Karpas-422 (cell line): ENCODE measurements at regions not wholly inside any gene's neighbourhood (a gene's known extent, or its start where the extent isn't known, plus 50 kb on each side); places are given as distances from the start of the nearest gene placed in this dataset.
"Not testable (repeated sequence)": the region's sequence is repeated elsewhere in the genome, so short reads cannot be mapped to it uniquely, and the experiment has no call there.

Source experiments
- DNase-seq: peaks from one replicate; pipeline ENCODE4 v3.0.0-alpha.2; 2015
- H2AFZ ChIP-seq: fragments of 200-600 bp; sonication (generic); 2 replicates; pipeline ENCODE4 v1.6.1; 2014; ENCODE audit warnings: antibody characterized with exemption, low read length, mixed read lengths
- H3K27ac ChIP-seq: fragments of 200-600 bp; sonication (generic); 2 replicates; pipeline ENCODE4 v1.5.1; 2014; ENCODE audit warnings: mild to moderate bottlenecking, low read length, moderate library complexity
- H3K27me3 ChIP-seq: fragments of 200-600 bp; sonication (generic); 2 replicates; pipeline ENCODE4 v1.6.1; 2014; ENCODE audit warnings: low read length, mixed read lengths
- H3K36me3 ChIP-seq: fragments of 200-600 bp; sonication (generic); 2 replicates; pipeline ENCODE4 v1.6.1; 2014; ENCODE audit warnings: low read length, mixed read lengths; ENCODE audit not compliant: insufficient read depth
- H3K4me1 ChIP-seq: fragments of 200-600 bp; sonication (generic); 2 replicates; pipeline ENCODE4 v1.6.1; 2014; ENCODE audit warnings: mild to moderate bottlenecking, low read length, mixed read lengths
- H3K4me2 ChIP-seq: fragments of 200-600 bp; sonication (generic); 2 replicates; pipeline ENCODE4 v1.6.1; 2014; ENCODE audit warnings: low read length, low read depth, mild to moderate bottlenecking; ENCODE audit not compliant: poor library complexity, severe bottlenecking
- H3K4me3 ChIP-seq: fragments of 200-600 bp; sonication (generic); 2 replicates; pipeline ENCODE4 v1.5.1; 2014; ENCODE audit warnings: mild to moderate bottlenecking, antibody characterized with exemption, low read length, mixed read lengths
- H3K79me2 ChIP-seq: fragments of 200-600 bp; sonication (generic); 2 replicates; pipeline ENCODE4 v1.6.1; 2014; ENCODE audit warnings: mild to moderate bottlenecking, low read length, mixed read lengths
- H3K9ac ChIP-seq: fragments of 200-600 bp; sonication (generic); 2 replicates; pipeline ENCODE4 v1.6.0; 2014; ENCODE audit warnings: low read length
- H3K9me2 ChIP-seq: fragments of 200-600 bp; sonication (generic), shearing (Covaris generic); replicated peaks from 2 replicates; pipeline ENCODE4 v1.6.0; 2014; ENCODE audit warnings: mild to moderate bottlenecking, low read length, moderate library complexity; ENCODE audit not compliant: insufficient read depth
- H3K9me3 ChIP-seq: fragments of 300-700, 200-600 bp; sonication (generic); 2 replicates; pipeline ENCODE4 v1.6.1; 2014; ENCODE audit warnings: low read length, mixed read lengths
- H4K20me1 ChIP-seq: fragments of 200-600 bp; sonication (generic); 2 replicates; pipeline ENCODE4 v1.6.1; 2014; ENCODE audit warnings: mild to moderate bottlenecking, antibody characterized with exemption, low read length, low read depth; ENCODE audit not compliant: insufficient read depth

- DNase-seq = no peak
- Histone ChIP-seq H3K79me2 (no peaks in the 10 kb centered on the region), H3K9me2 (no peaks in the 10 kb centered on the region), H3K4me3 (no peak overlapping the region), H3K9me3 (peaks cover 15% of the 10 kb centered on the region; the same call in 1 of the 2 replicates), H3K4me2 (no peak overlapping the region), H3K4me1 (no peaks in the 10 kb centered on the region), H3K9ac (no peak overlapping the region), H3K36me3 (no peaks in the 10 kb centered on the region), H4K20me1 (no peaks in the 10 kb centered on the region), H3K27me3 (no peaks in the 10 kb centered on the region), H3K27ac (no peak overlapping the region), H2AFZ (no peak overlapping the region)
Observed at GRCh38 chr6:77264970-77265369, 198.3 kb downstream of the HTR1B start.

GRCh38 chr6:77263003-77263402, 200.3 kb downstream of the HTR1B start:
- Histone ChIP-seq H4K20me1 (no peaks in the 10 kb centered on the region), H3K4me1 (no peaks in the 10 kb centered on the region), H3K9ac (no peak overlapping the region), H3K27ac (no peak overlapping the region), H3K9me3 (peaks cover 12% of the 10 kb centered on the region; the same call in 1 of the 2 replicates), H3K79me2 (no peaks in the 10 kb centered on the region), H2AFZ (no peak overlapping the region), H3K4me2 (no peak overlapping the region), H3K4me3 (no peak overlapping the region), H3K27me3 (no peaks in the 10 kb centered on the region), H3K9me2 (no peaks in the 10 kb centered on the region), H3K36me3 (no peaks in the 10 kb centered on the region)
- no peak for DNase-seq

DNA sequence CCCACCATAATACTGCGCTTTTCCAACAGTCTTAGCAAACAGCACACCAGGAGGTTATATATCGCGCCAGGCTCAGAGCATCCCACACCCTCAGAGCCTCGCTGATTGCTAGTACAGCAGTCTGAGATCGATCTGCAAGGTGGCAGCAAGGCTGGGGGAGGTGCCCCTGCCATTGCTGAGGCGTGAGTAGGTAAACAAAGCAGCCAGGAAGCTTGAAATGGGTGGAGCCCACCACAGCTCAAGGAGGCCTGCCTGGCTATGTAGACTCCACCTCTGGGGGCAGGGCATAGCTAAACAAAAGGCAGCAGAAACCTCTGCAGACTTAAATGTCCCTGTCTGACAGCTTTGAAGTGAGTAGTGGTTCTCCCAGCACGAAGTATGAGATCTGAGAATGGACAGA, 211.5 kb downstream of the HTR1B start:
- not testable (repeated sequence) for H2AFZ ChIP-seq, H3K36me3 ChIP-seq, H3K4me3 ChIP-seq, H3K4me2 ChIP-seq, H4K20me1 ChIP-seq, H3K4me1 ChIP-seq, H3K79me2 ChIP-seq, H3K9me3 ChIP-seq, H3K27ac ChIP-seq, H3K9me2 ChIP-seq, H3K27me3 ChIP-seq, H3K9ac ChIP-seq, DNase-seq

DNA sequence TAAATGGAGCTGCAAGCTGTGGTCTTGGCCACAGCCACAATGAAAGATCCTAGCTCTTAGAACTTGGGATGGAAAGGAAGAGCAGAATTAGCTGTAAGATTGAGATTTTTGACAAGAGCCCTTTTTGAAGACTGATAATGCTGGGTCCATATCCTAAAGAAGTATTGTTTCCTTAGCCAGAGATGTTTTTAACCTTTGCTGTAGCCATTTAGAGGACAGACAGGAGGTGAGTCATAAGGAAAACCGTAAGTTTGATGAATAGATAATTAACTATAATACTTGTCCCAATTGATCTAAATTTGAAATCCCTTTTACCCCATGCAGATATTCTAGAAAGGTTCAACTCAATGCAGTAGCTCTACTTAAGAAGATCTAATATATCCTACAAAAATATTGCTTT, 213.7 kb downstream of the HTR1B start:
- no peaks in the 10 kb centered on the region for H3K36me3 ChIP-seq
- no peaks in the 10 kb centered on the region for H3K27me3 ChIP-seq
- H3K9me2 ChIP-seq = no peaks in the 10 kb centered on the region
- H3K9me3 ChIP-seq = no peaks in the 10 kb centered on the region
- H3K9ac ChIP-seq = no peak overlapping the region
- H4K20me1 ChIP-seq = no peaks in the 10 kb centered on the region
- no peak for DNase-seq
- no peak overlapping the region for H3K27ac ChIP-seq
- no peak overlapping the region for H2AFZ ChIP-seq
- H3K4me3 ChIP-seq = no peak overlapping the region
- H3K4me1 ChIP-seq = no peaks in the 10 kb centered on the region
- no peaks in the 10 kb centered on the region for H3K79me2 ChIP-seq
- H3K4me2 ChIP-seq = no peak overlapping the region

GRCh38 chr6:77245026-77245425, 218.3 kb downstream of the HTR1B start:
- Histone ChIP-seq H2AFZ (no peak overlapping the region), H3K79me2 (no peaks in the 10 kb centered on the region), H4K20me1 (no peaks in the 10 kb centered on the region)

DNA sequence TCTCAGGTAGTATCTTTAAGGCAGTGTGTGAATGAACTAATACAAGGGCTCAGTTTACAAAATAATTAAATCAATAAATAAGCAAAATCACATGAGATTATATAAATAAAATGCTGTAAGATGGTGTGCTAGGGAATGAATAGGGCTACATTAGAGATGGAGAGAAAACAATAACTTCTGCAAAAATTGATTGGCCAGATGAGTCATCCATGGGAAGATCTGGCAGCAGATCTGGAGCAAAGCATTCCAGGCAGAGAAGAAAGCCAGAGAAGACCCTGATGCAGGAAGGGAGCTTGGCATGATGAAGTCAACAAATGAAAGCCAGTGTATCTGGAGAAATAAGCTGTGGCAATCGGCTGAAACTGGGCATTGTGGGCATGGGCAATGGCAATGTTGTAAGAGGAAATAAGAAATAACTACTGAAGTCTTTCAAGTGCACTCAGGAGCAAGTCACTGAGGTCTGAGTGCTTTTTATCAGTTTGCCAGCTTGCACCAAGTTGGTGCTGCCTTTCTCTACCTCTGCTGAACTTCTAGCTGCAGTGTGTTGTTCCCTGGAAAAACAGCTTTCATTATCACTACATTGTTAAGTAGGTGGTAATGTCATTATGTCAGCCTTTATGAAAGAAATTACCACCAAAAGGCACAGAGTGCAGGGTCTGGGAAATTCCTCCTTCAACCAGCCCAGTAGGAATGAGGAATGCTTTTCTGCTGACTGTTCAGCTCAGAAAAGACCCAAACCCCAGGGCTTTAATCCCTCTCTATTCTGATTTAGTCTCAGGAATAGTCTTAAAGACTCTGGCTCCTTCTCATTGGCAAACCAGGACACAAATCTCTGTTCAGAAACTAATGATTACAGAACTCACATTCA, 231.6 kb downstream of the HTR1B start:
- H3K4me1 ChIP-seq = no peaks in the 10 kb centered on the region
- no peaks in the 10 kb centered on the region for H3K9me2 ChIP-seq
- no peak overlapping the region for H3K4me2 ChIP-seq
- no peaks in the 10 kb centered on the region for H3K27me3 ChIP-seq
- DNase-seq = no peak
- H3K27ac ChIP-seq = no peak overlapping the region
- no peaks in the 10 kb centered on the region for H4K20me1 ChIP-seq
- H3K9ac ChIP-seq = no peak overlapping the region
- peaks cover 14% of the 10 kb centered on the region for H3K9me3 ChIP-seq
- no peak overlapping the region for H2AFZ ChIP-seq
- no peak overlapping the region for H3K4me3 ChIP-seq
- no peaks in the 10 kb centered on the region for H3K36me3 ChIP-seq
- H3K79me2 ChIP-seq = no peaks in the 10 kb centered on the region

More at GRCh38 chr6:77245026-77245425, 218.3 kb downstream of the HTR1B start:
- H3K27ac ChIP-seq = no peak overlapping the region
- H3K9me2 ChIP-seq = no peaks in the 10 kb centered on the region
- DNase-seq = no peak
- H3K4me2 ChIP-seq = no peak overlapping the region
- H3K4me3 ChIP-seq = no peak overlapping the region
- H3K27me3 ChIP-seq = no peaks in the 10 kb centered on the region
- H3K9me3 ChIP-seq = 0 out of 2 replicates have a peak, but pooled peaks cover 7% of the 10 kb centered on the region
- no peaks in the 10 kb centered on the region for H3K4me1 ChIP-seq
- no peaks in the 10 kb centered on the region for H3K36me3 ChIP-seq
- no peak overlapping the region for H3K9ac ChIP-seq

- H3K36me3 ChIP-seq = no peaks in the 10 kb centered on the region
- no peaks in the 10 kb centered on the region for H3K27me3 ChIP-seq
- no peaks in the 10 kb centered on the region for H3K79me2 ChIP-seq
- no peak overlapping the region for H3K9ac ChIP-seq
- no peak overlapping the region for H2AFZ ChIP-seq
- no peaks in the 10 kb centered on the region for H4K20me1 ChIP-seq
- peaks cover 12% of the 10 kb centered on the region for H3K9me3 ChIP-seq
- no peaks in the 10 kb centered on the region for H3K4me1 ChIP-seq
- no peaks in the 10 kb centered on the region for H3K9me2 ChIP-seq
- DNase-seq = no peak
- no peak overlapping the region for H3K4me2 ChIP-seq
- no peak overlapping the region for H3K27ac ChIP-seq
- no peak overlapping the region for H3K4me3 ChIP-seq
Observed at GRCh38 chr6:77228279-77228678, 235.0 kb downstream of the HTR1B start.

GRCh38 chr6:77217896-77218295, 245.4 kb downstream of the HTR1B start:
- no peaks in the 10 kb centered on the region for H3K36me3 ChIP-seq

More at GRCh38 chr6:77217896-77218295, 245.4 kb downstream of the HTR1B start:
- Histone ChIP-seq H3K9ac (no peak overlapping the region), H3K4me1 (no peaks in the 10 kb centered on the region), H3K4me2 (no peak overlapping the region), H2AFZ (no peak overlapping the region), H4K20me1 (no peaks in the 10 kb centered on the region), H3K27me3 (no peaks in the 10 kb centered on the region), H3K4me3 (no peak overlapping the region), H3K79me2 (no peaks in the 10 kb centered on the region), H3K27ac (no peak overlapping the region), H3K9me3 (peaks cover 18% of the 10 kb centered on the region), H3K9me2 (no peaks in the 10 kb centered on the region)
- DNase-seq = no peak
